22Rv1 (cell line): ENCODE measurements at regions not wholly inside any gene's neighbourhood (a gene's known extent, or its start where the extent isn't known, plus 50 kb on each side); places are given as distances from the start of the nearest gene placed in this dataset.

Experiments
- ZFX ChIP-seq: fragments of 450-650 bp; IDR thresholded peaks from 2 replicates; pipeline ENCODE4 v1.6.1; 2017; ENCODE audit warnings: antibody characterized with exemption, borderline replicate concordance
- TF ChIP-seq, protein P1 (sequence below): fragments of 450-650 bp; IDR thresholded peaks from 2 replicates; pipeline ENCODE4 v1.5.1; 2017; ENCODE audit warnings: mild to moderate bottlenecking

DNA sequence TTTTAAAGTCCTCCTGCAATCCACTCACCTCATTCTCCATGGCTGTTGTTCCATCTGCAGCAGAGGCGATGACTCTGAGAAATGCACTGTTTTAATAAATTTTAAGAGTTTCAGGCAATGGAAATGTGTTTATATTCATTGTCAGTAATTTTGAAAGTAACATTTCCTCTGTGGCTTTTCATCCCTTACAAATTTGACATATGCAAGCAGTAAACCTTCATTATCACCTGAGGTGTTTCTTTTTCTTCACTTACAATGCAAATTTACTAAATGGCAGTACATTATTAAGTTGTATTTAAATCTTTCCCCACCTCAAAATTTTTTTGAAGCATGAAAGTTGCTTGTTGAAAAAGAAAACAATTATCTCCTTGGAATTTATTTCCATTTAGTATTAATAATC is 136.9 kb downstream of the DIRAS2 start:
- TF ChIP-seq, protein P1, sequence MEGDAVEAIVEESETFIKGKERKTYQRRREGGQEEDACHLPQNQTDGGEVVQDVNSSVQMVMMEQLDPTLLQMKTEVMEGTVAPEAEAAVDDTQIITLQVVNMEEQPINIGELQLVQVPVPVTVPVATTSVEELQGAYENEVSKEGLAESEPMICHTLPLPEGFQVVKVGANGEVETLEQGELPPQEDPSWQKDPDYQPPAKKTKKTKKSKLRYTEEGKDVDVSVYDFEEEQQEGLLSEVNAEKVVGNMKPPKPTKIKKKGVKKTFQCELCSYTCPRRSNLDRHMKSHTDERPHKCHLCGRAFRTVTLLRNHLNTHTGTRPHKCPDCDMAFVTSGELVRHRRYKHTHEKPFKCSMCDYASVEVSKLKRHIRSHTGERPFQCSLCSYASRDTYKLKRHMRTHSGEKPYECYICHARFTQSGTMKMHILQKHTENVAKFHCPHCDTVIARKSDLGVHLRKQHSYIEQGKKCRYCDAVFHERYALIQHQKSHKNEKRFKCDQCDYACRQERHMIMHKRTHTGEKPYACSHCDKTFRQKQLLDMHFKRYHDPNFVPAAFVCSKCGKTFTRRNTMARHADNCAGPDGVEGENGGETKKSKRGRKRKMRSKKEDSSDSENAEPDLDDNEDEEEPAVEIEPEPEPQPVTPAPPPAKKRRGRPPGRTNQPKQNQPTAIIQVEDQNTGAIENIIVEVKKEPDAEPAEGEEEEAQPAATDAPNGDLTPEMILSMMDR, result no peak
- no peak for TF ChIP-seq ZFX
